ENCODE measurements at regions not wholly inside any gene's neighbourhood (a gene's known extent, or its start where the extent isn't known, plus 50 kb on each side); places are given as distances from the start of the nearest gene placed in this dataset.

- Histone ChIP-seq H3K36me3 (no peaks in the 10 kb centered on the region), H3K27me3 (peaks cover 0 to 3% (median 0%) of the 10 kb centered on the region in 4 donors), H3K27ac (no peak overlapping the region), H3K4me1 (peaks cover 0 to 4% (median 0%) of the 10 kb centered on the region in 4 donors), H3K4me3 (no peak overlapping the region), H3K9me3 (no peaks in the 10 kb centered on the region)
- TF ChIP-seq CTCF (IDR thresholded peaks at IDR 0.05): no peak
- TF ChIP-seq POLR2A (IDR thresholded peaks at IDR 0.05): no peak
- no peak for TF ChIP-seq POLR2AphosphoS5 (IDR thresholded peaks at IDR 0.05)
- TF ChIP-seq EP300 (IDR thresholded peaks at IDR 0.05): no peak
- ATAC-seq (ENCODE audit: low FRiP score in 2 of 2) (no peak), DNase-seq (no peak)
- 18 to 50% methylated on average over 5 to 10 of the region's 11 CpGs for WGBS, 2 donors
Observed at GRCh38 chr9:134263596-134263995, 62.7 kb upstream of the RXRA start.

- ATAC-seq (ENCODE audit: low FRiP score in 2 of 2) (no peak), DNase-seq (no peak)
- Histone ChIP-seq H3K27ac (no peak overlapping the region), H3K4me3 (no peak overlapping the region), H3K27me3 (peaks cover 0 to 3% (median 0%) of the 10 kb centered on the region in 4 donors), H3K4me1 (peaks cover 0 to 7% (median 0%) of the 10 kb centered on the region in 4 donors), H3K9me3 (no peaks in the 10 kb centered on the region), H3K36me3 (no peaks in the 10 kb centered on the region)
- 76 to 92% methylated on average over 7 to 11 of the region's 11 CpGs for WGBS, 2 donors
- no peak for TF ChIP-seq POLR2AphosphoS5 (IDR thresholded peaks at IDR 0.05)
- TF ChIP-seq CTCF (IDR thresholded peaks at IDR 0.05): no peak
- TF ChIP-seq POLR2A (IDR thresholded peaks at IDR 0.05): no peak
- no peak for TF ChIP-seq EP300 (IDR thresholded peaks at IDR 0.05)
Observed at GRCh38 chr9:134264169-134264568, 62.1 kb upstream of the RXRA start.

- H3K27me3 ChIP-seq: peaks cover 0 to 3% (median 0%) of the 10 kb centered on the region in 4 donors
Observed at GRCh38 chr9:134265078-134265477, 61.2 kb upstream of the RXRA start.

DNA sequence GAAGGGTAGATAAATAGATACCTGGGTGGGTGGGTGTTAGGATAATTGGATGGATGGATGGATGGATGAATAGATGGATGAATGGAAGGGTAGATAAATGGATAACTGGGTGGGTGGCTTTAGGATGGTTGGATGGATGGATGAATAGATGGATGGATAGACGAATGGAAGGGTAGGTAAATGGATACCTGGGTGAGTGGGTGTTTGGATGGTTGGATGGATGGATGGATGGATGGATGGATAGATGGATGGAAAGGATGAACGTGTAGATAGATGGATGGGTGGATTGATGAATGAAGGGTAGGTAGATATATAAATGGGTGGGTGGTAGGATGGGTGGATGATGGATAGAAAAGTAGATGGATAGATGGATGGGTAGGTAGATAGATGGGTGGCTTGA lies 59.8 kb upstream of the RXRA start:
- H3K27me3 ChIP-seq: peaks cover 0 to 3% (median 0%) of the 10 kb centered on the region in 4 donors
- TF ChIP-seq POLR2AphosphoS5 (IDR thresholded peaks at IDR 0.05): no peak
- no peak for TF ChIP-seq EP300 (IDR thresholded peaks at IDR 0.05)
- no peak for TF ChIP-seq CTCF (IDR thresholded peaks at IDR 0.05)
- no peak for TF ChIP-seq POLR2A (IDR thresholded peaks at IDR 0.05)
- H3K27ac ChIP-seq: no peak overlapping the region

More at GRCh38 chr9:134265078-134265477, 61.2 kb upstream of the RXRA start:
- DNase-seq: no peak
- Histone ChIP-seq H3K4me1 (peaks cover 0 to 7% (median 0%) of the 10 kb centered on the region in 4 donors), H3K4me3 (no peak overlapping the region), H3K9me3 (no peaks in the 10 kb centered on the region), H3K27ac (no peak overlapping the region), H3K36me3 (no peaks in the 10 kb centered on the region)
- WGBS, 2 donors: 77 to 89% methylated on average over 7 of the region's 7 CpGs
- no peak for ATAC-seq (ENCODE audit: low FRiP score in 2 of 2)
- TF ChIP-seq EP300 (IDR thresholded peaks at IDR 0.05): no peak
- no peak for TF ChIP-seq POLR2A (IDR thresholded peaks at IDR 0.05)
- TF ChIP-seq CTCF (IDR thresholded peaks at IDR 0.05): no peak
- TF ChIP-seq POLR2AphosphoS5 (IDR thresholded peaks at IDR 0.05): no peak

DNA sequence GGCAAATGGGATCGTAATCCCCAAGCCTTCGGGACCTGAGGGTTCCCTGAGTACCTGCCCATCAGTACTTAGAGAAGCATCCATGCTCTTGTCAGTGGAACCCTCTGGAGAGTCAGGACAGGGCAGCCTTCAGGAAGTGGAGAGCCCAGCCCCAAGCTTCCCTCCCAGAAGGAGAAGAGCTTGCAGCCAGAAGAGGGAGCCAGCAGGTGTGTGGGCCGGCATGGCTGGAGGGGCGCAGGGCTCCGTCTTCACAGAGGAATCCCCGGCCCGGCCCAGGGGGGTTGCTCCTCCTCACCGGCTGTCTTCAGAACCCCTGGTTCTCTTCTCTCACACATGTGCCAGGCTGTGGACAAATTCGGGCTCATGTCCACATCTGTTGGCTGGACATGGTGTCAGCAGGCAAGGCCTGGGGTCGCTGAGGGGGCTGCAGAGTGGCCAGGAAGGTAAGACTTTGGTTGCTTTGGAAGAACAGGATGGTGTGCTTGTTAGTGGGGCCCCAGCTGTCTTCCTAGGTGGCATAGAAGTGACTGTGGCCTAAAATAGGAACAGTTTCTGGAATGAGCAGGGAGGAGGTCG lies 58.9 kb upstream of the RXRA start:
- no peak for ATAC-seq (ENCODE audit: low FRiP score in 2 of 2)
- TF ChIP-seq CTCF (IDR thresholded peaks at IDR 0.05): no peak
- TF ChIP-seq EP300 (IDR thresholded peaks at IDR 0.05): no peak
- no peak for TF ChIP-seq POLR2A (IDR thresholded peaks at IDR 0.05)
- no peak for TF ChIP-seq POLR2AphosphoS5 (IDR thresholded peaks at IDR 0.05)
- no peak for DNase-seq
- H3K4me3 ChIP-seq: no peak overlapping the region
- H3K4me1 ChIP-seq: peaks cover 0 to 7% (median 2%) of the 10 kb centered on the region in 4 donors
- no peak overlapping the region for H3K27ac ChIP-seq
- H3K9me3 ChIP-seq: no peaks in the 10 kb centered on the region
- H3K36me3 ChIP-seq: no peaks in the 10 kb centered on the region
- peaks cover 0 to 3% (median 0%) of the 10 kb centered on the region in 4 donors for H3K27me3 ChIP-seq
- 58 to 81% methylated on average over 2 to 10 of the region's 11 CpGs for WGBS, 2 donors

More for the DNA sequence above, 59.8 kb upstream of the RXRA start:
- 77 to 88% methylated on average over 2 of the region's 2 CpGs for WGBS, 2 donors
- no peaks in the 10 kb centered on the region for H3K36me3 ChIP-seq
- H3K4me1 ChIP-seq: peaks cover 0 to 7% (median 0%) of the 10 kb centered on the region in 4 donors
- no peak for ATAC-seq (ENCODE audit: low FRiP score in 2 of 2)
- no peak overlapping the region for H3K4me3 ChIP-seq
- DNase-seq: no peak
- H3K9me3 ChIP-seq: no peaks in the 10 kb centered on the region
